SHP77 treated with DMSO at 0.1 percent for 48 hours (cell line): ENCODE measurements at regions not wholly inside any gene's neighbourhood (a gene's known extent, or its start where the extent isn't known, plus 50 kb on each side); places are given as distances from the start of the nearest gene placed in this dataset.

Experiments used
- DNase-seq: peaks from one replicate; lab custom pipeline; 2025; lab: John Stamatoyannopoulos, UW

DNA sequence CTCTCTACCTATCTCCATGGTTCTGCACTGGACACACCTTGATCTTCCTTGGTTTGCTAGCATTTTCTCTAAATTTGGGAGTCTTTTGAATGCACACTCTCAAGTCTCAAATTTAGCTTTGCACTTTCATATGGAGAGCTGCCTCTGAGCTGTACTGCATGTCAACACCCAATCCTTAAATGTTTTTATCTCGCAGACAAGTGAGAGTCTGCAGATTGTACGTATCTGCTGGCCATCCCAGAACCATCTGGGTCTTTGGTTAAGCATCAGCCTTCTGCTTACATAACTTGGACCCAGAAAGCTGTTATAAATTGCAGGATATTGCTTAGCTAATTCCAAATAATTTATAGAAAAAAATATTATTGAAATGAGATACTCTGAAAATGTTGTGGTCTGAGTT is 111.4 kb upstream of the GRAMD2B start:
- no peak for DNase-seq

- no peak for DNase-seq
Observed at GRCh38 chr5:126315341-126315740, 107.9 kb upstream of the GRAMD2B start.

- no peak for DNase-seq
Observed at GRCh38 chr5:126332326-126332725, 90.9 kb upstream of the GRAMD2B start.

DNA sequence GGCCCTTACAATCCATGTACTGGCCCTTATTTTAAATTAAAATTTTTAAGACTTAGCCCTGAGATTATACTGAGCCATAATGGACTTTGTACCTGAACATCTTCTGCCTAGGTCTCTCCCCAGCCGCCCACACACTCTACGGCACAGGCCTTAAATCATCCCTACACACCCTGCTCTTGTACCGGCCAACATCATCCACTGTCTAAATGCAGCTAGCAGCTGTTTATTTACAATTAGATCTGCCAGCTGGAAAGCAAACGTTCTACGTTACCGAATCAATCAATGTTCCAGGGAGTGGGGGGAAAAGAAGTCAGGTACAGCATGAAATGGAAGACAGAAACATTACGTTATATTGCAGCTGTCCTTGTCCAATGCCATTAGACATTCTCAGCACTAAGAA is 88.4 kb upstream of the GRAMD2B start:
- peak; percentile 77 for DNase-seq

- no peak for DNase-seq
Observed at GRCh38 chr5:126335886-126336285, 87.3 kb upstream of the GRAMD2B start.

GRCh38 chr5:126338635-126339034 is 84.6 kb upstream of the GRAMD2B start:
- DNase-seq, result no peak

- DNase-seq, result peak; percentile 37
Observed at GRCh38 chr5:126339215-126339805, 83.9 kb upstream of the GRAMD2B start.

DNA sequence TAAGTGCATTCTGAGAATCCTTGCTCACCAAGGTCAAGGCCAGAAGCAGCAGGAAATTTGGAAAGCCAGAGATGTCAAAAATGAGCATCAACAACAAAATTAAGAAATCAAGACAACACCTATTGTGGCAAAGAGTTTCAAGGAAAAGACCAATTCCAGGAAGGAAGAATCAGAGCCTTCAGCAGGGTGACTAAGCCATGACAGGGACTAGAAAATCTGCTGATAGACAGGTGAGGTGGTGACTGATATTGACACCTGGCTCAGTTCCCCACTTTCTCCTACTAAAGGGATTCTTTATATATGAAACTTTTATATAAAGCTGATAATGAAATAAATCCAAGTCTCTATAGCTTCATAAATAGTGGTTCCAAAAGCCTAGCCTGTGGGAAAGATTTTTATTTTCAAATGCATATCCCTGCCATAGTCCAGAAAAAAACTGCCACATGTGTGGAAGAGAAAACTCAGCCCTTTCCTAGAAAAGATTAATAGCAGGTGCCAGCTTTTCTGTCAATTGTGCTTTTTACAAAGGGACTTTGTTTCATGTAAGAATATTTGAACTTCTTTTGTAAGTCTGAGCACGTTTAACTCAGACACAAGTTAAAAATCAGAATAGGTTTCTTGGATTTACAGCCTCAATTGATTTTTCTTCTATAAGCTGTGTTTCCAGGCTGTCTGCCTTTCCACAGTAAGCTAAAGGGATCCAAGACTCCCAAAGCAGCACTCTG is 81.1 kb upstream of the GRAMD2B start:
- DNase-seq, result no peak

GRCh38 chr5:126348855-126349635 is 74.2 kb upstream of the GRAMD2B start:
- no peak for DNase-seq

DNA sequence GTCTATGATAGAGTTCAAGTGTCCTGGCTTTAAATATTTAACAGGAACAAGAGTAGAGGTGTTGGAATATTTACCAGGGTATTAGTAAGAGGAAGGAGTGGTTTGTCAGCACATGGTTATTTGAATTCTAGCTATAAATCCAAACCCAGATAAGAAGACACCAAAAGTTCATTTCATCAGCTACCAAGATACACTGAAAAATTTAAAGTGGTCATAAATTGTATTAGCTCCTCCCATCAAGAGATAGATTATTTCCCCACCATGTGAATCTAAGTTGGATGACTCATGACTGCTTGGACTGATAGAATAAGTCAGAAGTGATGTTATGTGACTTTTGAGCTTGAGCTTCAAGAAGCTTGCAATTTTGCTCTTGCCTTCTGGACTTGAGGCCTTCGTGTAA is 72.1 kb upstream of the GRAMD2B start:
- no peak for DNase-seq

- DNase-seq, result peak; percentile 23
Observed at GRCh38 chr5:126354012-126354857, 69.0 kb upstream of the GRAMD2B start.

- no peak for DNase-seq
Observed at GRCh38 chr5:126354858-126355731, 68.1 kb upstream of the GRAMD2B start.

- no peak for DNase-seq
Observed at GRCh38 chr5:126355940-126356339, 67.3 kb upstream of the GRAMD2B start.

DNA sequence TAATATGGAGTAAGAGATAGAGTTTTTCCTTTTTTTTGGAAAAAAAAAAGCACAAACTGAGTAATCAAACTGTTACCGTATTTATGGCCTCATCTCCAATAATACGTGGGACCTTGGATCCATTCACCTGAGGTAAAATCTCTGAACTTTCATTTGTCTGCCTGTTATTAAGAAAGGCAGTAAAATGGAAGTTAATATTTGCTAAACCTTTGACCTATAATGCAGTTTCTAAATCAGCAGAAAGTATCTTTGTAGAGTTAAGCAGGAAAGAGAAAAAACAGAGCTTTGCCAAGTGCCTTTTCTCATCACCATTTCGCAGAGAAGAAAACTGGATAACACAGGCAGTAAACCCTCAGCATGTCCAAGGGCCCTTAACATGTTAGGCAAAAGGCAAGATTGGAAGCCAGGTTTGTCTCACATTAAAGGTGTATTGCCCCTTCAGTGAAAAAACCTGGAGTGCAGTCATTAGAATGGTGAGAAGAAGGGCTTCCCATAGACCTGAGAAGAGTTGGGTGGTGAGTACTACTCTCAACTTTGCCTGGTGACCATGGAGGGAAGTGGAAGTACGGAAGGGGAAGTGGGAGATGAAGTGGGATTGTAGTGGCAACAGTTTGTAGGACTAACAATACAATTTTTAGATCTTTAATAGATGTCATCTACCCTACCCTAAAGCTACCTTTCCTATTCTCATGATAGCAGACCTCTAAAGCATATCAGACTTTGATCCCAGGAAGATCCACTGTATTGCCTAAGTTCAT is 65.4 kb upstream of the GRAMD2B start:
- DNase-seq, result no peak

DNA sequence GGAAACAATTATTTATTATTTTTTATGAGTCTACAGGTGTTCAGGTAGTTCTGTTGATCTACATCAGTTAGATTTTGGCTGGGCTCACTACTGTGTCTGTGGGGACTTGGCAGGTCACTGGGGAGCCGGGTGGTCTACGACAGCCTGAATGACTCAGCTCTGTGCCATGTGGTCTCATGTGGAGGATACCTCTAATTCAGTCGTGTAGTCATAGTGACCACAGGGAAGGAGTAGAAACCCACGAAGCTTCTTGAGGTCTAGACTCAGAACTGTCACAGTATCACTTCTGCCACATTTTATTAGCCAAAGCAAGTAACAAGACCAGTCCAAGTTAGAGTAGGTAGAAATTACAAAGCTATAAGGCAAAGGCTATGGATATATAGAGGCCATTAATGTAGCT is 64.7 kb upstream of the GRAMD2B start:
- no peak for DNase-seq

DNA sequence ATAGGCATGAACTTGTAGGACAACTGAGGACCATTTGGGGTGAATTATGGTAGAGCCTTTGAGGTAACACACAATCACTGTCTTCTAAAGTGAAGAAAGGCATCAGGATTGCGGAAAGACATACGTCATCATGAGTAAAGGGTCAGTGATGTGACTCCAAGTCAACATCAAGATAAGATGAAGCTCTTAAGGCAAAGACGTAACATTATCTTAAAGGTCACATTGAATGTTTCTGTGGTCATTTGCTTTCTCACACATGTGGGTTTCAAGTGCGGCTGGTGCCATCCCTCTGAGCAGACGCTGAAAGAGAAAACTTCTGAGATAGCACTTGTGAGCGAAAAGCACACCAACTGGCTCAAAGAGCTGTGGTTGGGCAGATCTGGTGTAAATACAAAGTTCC is 63.3 kb upstream of the GRAMD2B start:
- DNase-seq, result no peak

DNA sequence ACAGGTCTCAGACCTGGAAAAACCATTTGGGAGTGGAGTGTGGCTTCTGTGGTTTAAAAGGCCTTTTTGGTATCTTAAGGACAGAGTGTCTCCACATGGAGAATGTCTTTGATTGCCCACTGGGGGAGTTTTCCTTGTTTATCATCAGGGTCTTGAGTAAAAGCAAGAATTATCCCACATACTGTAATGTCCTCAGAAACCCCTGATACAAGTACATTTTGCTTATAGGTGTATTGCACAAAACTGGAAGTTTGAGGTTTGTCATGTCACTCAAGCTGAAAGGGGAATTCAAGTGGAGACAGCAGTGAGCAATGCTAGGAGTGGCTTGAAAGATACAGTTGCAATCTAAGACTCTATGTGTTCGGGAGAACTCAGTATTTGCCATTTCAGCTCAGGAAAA is 62.7 kb upstream of the GRAMD2B start:
- DNase-seq, result no peak

GRCh38 chr5:126363658-126364057 is 59.6 kb upstream of the GRAMD2B start:
- no peak for DNase-seq

DNA sequence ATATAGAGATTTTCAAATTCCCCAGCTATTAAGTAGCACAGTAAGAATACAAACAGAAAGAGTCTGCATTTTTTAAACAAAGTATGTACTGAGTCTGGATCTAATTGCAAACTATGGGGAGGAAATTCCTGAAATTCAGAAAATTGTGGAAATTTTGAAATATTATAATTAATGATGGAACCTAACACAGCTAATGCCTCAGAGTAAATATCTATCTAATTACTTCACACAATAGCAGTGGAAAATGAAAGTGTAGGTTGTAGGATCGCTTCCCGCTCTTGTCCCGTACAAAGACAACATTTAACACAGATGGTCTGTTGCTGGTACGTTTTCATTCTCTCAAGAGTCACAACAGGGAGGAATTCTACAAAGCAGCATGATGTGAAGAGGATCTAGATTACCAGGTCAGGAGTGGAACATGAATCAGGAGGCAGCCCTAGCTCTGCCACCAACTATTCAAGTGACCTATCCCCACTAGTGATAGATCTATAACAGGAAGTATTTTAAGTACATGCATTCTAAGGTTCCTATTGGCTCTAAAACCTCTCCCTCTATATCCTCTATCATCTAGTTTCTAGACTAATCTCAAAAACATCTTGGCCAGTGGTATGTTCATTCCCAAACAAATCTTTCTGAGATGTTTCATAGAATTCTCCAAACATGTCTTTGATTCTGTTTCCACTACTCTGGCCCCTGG is 58.9 kb upstream of the GRAMD2B start:
- no peak for DNase-seq
